Body of pancreas (tissue), 4 donors: ENCODE measurements at regions not wholly inside any gene's neighbourhood (a gene's known extent, or its start where the extent isn't known, plus 50 kb on each side); places are given as distances from the start of the nearest gene placed in this dataset.

ENCODE experiments used
- CTCF ChIP-seq, 7 experiments: fragments of 450-650 bp in 4 of 7; fragments of 200-600 bp in 3 of 7; sonication (generic) in 3 of 7; IDR thresholded peaks; one replicate each; pipeline ENCODE4 v1.5.1; 2016 to 2019; ENCODE audit warnings: antibody characterized with exemption in 7 of 7
- POLR2A ChIP-seq, 3 donors: fragments of 450-650 bp; IDR thresholded peaks; one replicate each; pipeline ENCODE4 v1.6.1; 2016; ENCODE audit warnings: antibody characterized with exemption in 3 of 3, mild to moderate bottlenecking in 2 of 3

GRCh38 chr12:113702276-113702675, 230.6 kb upstream of the LHX5 start:
- TF ChIP-seq CTCF (IDR thresholded peaks at IDR 0.05) (no peak), POLR2A (IDR thresholded peaks at IDR 0.05) (no peak)
